Activated CD4-positive, alpha-beta T cell treated with anti-CD3 and anti-CD28 coated beads, Interleukin-2, Interleukin-6, amounts not matched to agents 100 ng/mL and 50 ng/mL, durations not matched to agents 16 hours and 8 hours (primary cell): ENCODE measurements at regions not wholly inside any gene's neighbourhood (a gene's known extent, or its start where the extent isn't known, plus 50 kb on each side); places are given as distances from the start of the nearest gene placed in this dataset.
"Not testable (repeated sequence)": the region's sequence is repeated elsewhere in the genome, so short reads cannot be mapped to it uniquely, and the experiment has no call there.

Experiments used
- DNase-seq: peaks from one replicate; pipeline ENCODE4 v3.0.0-alpha.2; 2020

DNA sequence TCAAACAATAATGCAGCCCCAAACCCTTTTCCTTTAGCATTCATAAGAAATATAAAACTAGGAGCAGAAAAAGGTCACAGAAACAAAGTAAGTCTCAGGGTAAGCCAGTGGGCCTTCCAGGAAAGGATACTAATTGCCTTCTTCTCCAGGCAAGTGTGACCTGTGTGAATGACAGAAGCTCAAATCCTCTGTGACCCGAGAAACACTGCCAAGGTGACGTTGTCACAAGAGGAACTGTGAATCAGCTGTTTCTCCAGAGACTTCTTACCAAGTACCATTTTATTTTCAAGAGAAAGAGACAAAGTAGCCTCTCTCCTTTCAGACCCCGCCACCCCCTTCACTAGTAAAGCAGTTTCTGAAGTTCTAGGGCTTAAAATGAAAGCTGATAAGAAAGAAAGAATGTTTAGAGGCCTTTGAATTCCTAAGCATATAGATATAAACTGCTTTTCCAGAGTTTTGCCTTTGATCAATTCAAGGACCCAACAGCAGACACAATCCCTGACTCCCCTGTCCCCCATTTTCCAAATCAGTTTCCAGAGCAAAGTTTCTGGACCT, 155.6 kb downstream of the NUF2 start:
- DNase-seq = no peak

DNA sequence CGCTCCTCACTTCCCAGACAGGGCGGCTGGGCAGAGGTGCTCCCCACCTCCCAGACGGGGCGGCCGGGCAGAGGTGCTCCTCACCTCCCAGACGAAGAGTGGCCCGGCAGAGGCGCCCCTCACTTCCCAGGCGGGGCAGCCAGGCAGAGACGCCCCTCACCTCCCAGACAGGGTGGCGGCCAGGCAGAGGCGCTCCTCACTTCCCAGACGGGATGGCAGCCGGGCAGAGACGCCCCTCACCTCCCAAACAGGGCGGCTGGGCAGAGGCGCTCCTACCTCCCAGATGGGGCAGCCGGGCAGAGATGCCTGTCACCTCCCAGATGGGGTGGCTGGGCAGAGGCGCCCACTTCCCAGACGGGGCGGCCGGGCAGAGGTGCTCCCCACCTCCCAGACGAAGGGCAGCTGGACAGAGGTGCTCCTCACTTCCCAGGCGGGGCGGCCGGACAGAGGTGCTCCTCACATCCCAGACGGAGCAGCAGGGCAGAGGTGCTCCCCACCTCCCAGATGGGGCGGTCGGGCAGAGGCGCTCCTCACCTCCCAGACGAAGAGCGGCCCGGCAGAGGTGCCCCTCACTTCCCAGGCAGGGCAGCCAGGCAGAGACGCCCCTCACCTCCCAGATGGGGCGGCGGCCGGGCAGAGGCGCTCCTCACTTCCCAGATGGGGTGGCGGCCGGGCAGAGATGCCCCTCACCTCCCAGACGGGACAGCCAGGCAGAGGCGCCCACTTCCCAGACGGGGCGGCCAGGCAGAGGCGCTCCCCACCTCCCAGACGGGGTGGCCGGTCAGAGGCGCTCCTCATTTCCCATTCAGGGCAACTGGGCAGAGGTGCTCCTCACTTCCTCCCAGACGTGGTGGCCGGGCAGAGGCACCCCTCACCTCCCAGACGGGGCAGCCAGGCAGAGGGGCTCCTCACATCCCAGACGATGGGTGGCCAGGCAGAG, 176.9 kb downstream of the NUF2 start:
- DNase-seq = not testable (repeated sequence)

DNA sequence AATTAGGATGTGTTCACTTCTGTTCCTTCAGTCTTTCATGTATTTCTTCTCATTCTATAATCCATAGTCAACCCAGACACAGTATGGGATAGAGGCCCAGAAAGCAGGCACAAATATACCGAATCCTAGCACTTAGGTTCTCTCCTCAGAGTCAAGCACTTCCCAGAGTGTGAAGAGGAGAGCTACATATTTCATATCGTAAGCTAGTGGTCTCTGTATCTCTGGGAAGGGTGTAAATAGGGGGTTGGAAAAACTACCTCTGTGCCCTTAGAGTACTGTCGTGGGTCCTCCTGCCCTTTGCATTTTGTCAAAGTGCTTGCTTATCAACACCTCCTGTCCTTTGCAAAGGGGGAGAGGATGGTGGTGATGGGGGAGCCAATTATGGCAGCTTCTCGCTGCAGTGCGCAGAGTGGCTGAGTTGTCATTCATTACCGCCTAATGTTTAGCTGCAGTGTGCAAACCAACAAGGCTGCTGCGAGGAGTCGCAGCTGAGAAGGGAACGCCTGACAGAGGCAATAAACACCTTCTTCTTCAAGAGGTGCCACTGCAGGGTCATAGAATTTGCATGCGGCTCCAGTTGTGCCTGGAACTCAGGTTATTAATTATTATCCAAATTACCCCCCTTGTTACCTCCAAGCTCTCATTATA, 182.7 kb downstream of the NUF2 start:
- no peak for DNase-seq

DNA sequence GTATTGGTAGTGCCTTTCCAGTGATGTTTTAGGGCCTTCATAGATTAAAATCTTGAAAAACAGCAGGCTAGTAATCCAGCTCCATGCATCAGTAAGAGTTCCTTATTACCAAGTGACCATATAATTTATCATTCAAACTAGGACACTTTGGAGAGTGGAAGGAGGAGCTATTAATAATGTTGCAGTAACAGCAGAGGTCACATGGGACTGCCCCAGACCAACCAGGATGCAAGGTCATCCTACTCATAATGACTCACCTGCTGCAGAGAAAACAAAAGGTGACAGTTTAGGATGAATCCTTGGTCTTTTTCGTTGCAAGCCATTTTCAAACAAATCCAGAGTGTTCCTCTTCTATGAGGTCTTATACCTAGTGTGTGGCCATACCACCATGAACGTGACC, 187.4 kb downstream of the NUF2 start:
- no peak for DNase-seq

DNA sequence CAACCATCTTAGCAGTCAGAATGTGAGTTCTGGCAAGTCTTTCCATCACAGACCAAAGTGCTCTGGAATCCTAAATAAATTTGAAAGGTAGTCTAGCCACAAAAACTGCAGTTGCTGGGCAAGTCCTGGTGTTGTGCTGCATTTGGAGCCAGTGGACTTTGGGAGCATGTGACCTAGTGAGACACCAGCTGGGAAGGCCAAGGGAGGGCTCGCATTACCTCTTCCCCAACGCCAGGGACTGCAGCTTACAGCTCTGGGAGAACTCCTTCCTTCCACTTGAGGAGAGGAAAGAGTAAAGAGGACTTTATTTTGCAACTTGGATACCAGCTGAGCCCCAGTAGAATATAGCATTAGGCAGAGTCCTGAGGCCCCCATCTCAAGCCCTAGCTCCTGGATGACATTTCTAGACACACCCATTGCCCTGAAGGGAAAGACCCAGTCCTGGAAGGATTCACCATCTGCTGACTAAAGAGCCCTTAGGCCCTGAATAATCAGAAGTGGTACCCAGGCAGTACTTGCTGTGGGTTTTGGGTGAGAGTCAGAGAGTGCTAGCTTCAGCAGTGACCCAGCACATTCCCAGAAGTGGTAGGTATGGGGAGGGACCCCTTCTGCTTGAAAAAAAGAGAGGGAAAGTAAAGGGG, 190.7 kb downstream of the NUF2 start:
- DNase-seq = no peak

DNA sequence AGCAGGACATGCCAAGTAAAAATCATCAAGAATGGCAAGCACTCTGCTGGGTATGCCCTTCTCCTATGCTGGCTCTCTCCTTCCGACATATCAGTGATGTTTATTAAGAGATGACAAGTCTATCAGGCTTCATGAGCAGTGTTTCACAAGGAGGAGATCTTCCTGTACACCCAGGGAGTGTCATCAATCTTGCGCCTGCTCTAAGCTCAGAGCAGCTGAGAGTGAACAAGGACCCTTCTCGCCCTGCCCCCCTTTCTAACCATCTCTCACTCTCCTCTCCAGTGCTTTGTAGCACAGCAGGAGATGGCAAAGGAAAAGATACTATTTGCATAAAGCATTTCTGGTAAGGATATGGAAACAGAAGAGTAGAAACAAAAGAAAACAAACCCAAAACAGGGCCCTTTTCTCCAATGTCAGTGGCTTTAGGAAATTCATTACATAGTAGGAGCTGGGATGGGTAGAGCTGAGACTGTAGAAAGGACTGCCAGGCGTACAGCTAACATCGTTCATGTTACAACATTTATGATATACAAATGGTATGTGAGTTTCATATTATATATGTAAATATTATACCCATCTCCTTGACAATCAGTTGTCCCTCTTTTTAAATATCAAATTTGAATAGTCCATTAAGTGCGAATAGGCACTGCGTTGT, 201.7 kb downstream of the NUF2 start:
- DNase-seq = no peak

DNA sequence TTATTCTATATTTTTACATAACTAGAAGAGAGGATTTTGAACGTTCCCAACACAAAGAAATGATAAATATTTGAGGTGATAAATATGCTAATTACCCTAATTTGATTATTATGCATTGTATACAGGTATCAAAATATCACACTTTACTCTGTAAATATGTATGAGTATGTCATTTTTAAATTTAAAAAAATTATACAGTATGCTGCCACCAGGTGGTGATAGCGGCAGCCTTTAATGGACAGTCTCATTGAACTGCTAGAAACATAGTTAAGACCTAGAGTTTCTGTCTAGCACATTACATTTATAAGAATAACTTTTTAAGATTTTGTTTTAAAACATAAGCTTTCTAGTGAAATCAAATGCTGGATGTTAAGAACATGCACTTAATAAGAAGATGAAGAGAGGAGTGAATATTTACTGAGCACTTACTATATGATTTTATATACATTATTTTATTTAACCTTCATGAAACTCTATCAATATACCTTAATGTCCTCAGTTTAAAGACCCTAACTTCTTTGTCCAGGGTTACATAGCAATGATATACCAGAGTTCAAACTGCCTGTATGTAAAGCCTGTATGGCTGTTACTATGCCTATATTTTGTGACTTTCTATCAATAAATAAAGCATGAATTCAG, 207.1 kb downstream of the NUF2 start:
- peak; percentile 36 for DNase-seq

DNA sequence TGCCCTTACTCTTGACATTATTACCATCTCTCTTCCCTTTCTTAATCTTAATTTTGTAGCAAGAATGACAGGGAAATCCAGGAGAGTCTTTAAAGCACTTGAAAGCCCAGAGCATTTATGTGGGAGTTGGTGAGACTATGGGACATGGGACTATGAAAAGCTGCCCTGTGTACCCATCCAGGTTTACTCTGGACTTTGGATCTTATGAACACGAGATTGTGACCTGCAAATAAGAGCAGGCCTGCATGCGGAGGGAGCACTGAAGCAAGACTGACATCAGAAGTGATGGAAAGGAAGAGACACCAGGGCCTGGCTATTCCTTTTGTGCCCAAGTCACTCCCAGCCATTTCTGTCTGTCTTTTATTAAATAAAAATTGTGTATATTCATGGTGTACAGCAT, 209.6 kb downstream of the NUF2 start:
- no peak for DNase-seq

DNA sequence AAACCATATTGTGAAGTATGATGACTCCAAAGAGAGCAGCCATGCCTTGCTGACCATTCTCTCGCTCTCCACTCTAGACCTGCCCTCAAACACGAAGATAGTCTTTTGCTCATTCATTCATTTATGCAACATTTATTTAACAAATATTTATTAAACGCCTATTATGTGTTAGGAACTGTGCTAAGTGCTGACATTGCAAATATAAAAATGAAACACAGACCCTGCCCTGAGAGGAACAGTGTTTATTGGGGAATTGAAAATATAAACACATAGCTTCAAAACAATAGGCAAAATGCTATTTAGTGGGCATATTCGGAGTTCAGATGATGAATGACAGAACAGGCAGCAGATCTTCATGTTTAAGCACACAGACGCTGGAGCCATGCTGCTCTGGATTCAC, 213.6 kb downstream of the NUF2 start:
- no peak for DNase-seq

DNA sequence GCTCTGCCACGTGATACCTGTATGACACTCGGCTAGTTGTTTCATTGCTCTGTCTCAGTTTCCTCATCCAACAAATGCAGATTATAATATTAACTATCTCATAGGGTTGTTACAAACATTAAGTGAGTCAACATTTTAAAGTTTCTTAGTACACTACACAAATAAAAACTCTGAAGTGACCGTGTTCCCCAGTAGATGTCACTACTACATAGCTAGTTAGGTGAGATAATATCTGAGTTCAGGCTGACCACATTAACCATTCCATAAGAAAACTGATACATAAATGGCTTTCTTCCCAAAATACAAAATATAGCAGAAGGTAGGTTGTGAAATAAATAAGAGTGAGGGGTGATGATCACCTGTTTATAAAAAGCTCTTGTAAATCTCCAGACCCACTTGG, 214.1 kb downstream of the NUF2 start:
- DNase-seq = peak; percentile 0

DNA sequence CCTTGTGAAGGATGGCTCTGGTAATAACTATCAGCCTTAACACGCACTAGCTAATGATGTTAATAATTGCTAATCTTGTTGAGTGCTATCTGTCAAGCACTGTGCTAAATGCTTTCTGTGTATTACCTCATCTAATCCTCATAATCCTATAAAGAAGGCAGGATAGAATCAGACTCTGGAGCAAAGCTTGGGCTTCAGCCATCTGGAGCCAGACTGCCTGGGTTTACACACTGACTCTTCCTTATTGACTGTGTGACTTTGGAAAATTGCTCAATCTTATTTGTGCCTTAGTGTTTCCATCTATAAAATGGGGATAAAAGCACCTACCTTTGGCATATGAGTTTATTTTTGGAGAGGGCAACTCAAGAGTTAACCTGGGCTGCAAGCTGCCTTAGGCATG, 216.1 kb downstream of the NUF2 start:
- DNase-seq = no peak

DNA sequence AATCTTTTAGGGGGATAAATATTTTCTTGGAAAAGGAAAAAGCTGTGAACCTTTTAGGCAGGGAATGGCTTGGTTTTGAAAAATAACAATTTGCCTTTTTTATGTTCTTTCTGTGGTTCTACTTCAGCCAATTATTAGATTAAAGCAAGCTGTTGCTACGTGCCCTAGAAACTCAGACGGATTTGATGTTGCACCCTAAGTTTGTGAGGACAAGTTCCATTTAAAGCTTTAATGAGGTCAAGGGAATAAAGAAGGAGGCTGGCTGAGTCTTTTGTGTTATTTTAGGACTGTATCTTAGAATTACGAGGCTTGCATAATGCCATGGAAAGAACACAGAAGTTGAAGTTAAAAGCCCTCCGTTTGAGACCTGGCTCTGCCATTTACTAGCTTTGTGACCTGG, 216.9 kb downstream of the NUF2 start:
- no peak for DNase-seq

DNA sequence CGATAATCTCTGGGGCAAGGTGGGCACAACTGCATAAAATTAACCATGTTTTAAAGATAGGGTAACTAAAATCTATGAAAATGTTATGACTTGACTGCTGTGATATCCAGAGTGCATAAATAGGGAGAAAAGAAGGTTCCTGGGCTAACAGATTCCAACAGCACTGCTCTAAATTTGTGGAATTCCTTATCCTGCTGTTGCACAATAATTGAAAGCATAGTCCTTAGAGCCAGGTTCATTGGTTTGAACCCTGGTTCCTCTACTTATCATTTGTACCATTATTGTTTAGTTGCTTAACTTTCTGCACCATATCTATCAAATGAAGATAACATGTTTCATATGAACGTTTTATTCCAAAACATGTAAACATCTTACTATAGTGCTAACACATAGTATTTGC, 219.0 kb downstream of the NUF2 start:
- no peak for DNase-seq

DNA sequence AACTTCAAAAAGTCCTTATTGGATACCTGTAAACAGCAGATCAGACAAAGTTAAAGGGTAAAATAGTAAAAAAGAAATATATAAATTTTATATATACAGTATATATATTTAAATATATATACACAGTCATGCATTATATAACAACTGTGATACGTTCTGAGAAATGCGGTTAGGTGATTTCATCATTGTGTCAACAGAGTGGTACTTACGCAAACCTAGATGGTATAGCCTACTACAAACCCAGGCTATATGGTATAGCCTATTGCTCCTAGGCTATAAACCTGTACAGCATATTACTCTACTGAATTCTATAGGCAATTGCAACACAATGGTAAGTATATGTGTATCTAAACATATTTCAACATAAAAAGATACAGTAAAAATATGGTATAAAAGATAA, 222.7 kb downstream of the NUF2 start:
- no peak for DNase-seq

DNA sequence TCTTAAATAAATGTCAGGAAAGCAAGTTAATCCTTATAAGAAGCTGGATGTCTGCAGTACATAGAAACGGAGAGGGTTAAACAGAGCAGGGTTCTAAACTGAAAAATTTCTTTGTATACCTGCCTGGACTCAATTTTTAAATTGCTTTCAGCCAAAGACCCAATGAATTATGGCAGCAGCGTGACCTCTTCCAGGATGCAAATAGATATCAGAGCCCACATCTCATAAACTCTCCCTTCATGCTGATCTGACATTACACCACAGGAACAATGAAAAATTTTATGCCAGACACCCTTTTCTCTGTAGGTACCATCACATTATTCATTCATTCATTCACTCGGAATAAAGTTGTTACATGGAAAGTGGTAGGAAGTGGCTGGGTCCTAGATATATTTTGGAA, 236.4 kb downstream of the NUF2 start:
- DNase-seq = no peak

DNA sequence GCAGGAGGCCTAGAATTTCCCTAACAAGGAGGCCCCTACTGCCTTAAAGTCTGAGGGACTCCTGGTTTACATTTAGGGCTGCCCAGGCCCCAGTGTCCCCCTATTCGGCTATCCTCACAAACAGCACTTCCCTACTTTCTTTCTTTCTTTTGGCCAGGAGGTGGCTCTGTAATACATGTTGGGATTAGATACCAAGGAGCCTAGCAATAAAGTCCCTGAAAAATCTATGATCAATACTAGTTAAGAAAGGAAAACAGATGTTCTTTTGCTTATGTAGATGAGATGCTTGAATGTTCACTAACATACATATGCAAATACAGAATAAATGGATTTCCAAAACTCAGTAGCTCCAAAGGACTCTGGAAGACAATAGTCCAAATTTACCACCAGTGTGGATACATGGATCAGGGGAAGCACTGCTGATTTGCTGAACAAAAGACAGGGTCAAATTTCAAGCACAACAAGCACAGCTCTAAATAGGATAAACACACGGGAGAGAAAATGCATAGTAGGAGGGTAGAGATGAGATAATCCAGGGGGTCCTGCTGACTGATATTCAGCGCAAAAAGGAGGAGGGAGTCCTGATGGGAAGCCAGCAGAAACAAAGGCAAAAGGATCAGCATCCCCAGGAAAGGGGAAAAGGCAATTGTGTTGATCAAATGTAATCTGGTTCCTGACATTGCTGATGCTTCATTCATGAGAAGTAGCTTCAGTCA, 240.0 kb downstream of the NUF2 start:
- DNase-seq = no peak

DNA sequence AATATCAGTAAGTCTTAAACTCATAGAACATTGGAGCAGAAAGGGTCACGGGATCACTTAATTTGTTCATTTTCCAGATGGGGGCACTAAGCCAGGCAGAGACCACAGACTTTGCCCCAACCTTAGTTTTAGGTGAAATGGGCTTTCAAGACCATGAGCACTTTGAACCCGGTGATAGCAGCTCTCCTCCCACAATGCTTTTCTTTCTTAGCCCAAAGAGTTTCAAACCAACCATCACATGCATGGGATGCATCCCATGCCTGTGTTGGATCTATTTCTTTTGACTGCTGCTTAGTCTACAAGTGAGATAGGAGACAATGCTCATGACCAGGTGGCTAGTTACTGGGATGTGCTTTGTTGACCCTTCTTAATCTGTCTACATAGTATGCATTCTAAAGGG, 240.6 kb downstream of the NUF2 start:
- no peak for DNase-seq

DNA sequence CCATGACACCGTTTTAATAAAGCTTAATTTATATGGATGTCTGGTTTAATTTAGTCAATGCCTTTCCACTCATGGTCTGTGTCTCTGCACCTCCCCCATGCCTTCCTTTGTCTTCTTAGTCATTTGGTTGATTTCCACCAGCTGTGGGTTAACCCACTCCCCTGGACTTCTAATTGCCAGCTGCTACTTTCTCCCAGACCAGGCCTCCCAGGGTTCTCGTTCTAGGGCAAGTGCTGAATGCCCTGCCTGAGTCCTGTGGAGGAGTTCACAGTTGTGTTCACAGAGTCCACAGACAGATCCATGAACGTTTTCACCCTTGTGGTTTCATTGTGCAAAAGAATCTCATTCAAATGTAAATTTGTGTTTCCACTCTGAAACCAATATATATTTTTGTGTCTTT, 243.4 kb downstream of the NUF2 start:
- DNase-seq = no peak

DNA sequence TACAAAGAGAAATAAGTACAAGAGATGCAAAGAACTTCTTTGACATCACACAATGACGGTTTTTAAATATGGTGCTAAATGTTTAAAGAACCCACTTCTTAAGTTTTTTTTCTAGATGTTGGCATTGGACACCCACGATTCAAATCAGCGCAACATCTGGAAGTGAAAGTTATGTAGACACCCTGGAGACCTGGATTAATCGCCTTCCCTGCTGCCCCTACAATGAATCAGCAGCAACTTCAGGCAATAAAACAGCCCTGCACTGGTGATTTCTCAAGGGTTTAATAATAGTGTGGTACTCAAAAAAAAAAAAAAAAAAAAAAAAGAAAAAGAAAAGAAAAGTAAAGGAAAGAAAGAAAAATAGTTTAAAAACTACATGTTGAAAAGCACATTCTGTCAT, 248.3 kb downstream of the NUF2 start:
- DNase-seq = no peak

DNA sequence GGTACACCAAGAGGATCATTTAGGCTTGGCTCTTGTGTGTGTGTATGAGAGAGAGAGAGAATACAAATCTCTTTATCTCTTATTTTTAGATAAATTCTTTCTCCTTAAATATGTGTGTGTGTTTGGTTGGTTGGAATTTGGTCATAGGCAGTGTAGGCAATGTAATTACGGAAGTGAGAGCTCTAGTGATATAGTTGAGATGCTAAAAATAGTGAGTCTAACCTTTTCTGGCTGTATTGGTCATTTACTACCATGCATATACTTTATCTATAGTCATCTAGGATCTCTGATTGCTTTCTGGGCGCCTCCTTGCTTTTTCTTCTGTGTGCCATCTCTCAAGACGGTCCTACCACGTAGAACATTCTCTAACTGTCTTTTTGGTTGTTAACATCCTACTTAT, 250.2 kb downstream of the NUF2 start:
- no peak for DNase-seq

DNA sequence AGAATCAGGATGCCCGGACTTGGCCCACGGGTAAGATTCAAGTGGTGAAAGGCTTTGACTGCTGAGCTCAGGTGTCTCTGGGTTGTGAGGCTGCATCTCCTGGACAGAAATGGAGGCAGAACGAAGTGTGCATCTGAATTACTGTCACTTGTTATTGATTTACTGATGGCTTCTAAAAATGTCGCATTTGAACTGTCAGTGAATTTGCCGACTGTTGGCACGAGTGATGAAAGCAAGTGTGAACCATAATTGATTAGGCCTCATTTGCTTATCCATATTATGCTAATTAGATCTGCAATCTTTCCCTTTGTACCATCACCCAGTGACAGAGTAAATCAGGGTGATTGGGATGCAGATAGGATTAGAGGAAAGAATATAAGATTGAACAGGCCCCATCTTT, 252.4 kb downstream of the NUF2 start:
- DNase-seq = no peak

DNA sequence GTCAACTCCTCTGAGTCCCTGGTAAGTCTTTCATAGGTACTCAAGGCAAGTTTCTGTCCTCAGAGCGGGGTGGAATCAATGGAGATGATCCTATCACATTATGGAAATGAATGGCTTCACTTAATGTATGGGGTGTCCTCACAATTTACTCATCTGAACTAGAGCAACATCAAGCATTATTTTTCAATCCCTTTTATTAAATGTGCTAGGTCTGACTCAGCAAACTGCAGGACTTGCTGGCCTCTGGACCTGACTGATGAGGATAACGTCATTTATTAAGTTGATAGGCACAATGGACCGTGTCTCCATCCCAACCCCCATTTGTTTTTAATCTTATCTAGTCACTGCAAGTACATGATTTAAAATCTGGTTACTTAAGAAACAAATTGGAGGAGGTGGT, 259.2 kb downstream of the NUF2 start:
- DNase-seq = no peak
